NCI-H2081 treated with DMSO at 0.1 percent for 48 hours (cell line): ENCODE measurements at regions not wholly inside any gene's neighbourhood (a gene's known extent, or its start where the extent isn't known, plus 50 kb on each side); places are given as distances from the start of the nearest gene placed in this dataset.

ENCODE experiments used
- DNase-seq: peaks from one replicate; lab custom pipeline; 2025; lab: John Stamatoyannopoulos, UW

DNA sequence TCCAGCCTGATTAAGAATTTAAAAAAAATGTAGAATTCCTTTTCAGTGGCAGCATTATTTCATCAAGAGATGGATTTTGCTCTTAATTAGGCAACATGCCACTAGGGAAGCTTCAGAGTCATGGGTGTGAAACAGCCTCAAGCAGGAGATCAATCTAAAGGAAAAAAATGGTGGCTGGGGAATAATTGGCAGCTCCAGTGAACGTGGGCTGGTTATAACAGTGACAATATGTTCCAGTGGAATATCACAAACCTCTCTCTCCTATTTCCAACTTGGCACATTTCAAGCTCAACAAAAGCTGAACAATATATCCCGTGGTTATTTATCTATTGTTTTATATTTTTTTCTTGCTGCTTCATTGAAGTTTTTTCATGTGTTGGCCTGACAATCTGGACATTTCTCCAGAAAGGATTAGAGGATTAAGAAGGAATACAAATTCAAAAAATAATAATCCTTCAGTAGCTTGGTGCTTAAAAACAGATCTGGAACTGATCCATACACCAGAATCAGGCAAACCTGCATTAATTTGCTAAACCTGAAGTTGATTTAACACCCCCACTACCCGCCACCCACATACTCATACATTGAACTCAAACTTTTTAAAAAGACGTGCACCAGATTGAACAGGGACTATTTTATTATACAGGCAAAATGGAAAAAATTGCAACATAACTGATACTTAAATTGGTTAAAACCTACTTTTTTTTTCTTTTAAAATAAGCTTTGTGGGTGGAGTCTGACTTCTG lies 255.9 kb upstream of the SPRED2 start:
- DNase-seq, result no peak

DNA sequence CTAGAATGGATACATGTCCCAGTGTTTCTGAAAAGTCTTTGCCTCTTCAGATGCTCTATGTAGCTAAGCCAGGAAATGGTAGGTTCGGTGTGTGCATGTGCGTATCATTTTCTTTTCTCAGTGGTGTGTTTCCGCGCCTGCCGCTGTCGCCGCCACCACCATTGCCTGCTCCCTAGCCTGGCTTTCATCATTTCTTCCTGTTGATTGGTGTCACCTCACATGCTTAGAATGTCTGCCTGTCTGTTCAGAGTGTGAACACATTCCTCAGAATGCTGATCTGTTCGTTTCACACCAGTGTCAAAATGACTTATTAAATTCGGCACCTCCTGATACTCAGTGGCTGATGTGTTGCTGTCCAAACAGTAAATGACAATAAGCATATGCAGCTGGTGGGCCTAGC lies 255.2 kb upstream of the SPRED2 start:
- no peak for DNase-seq

DNA sequence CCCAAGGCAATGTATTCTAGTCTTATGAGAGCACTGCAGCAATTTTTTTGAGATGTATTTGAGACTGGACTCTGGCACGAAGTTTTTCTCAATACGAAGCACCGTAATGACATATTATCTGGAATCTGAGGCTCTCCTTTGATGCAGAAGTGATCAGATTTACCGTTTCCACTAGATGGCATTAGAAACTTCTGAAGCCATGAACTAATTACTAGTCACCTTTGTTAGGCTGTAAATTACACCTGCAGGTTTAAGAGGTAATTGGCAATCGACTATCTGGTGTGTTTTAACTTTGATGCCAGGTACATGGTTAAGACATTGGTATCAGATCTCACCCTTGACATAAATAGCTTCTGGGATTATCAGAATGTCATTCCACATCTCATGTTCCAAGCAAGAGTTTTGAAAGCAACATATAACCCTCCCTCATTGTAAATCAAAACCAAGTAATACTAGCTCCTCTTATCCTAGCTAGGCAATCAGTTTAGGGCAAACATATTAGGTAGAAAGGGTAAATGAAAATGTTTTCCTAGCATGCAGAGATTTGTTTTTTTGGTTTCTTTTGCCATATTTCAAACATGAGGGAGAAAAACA lies 254.6 kb upstream of the SPRED2 start:
- no peak for DNase-seq

- no peak for DNase-seq
Measured at GRCh38 chr2:65681503-65681902, 249.1 kb upstream of the SPRED2 start.

- DNase-seq, result no peak
Measured at GRCh38 chr2:65678779-65679391, 246.5 kb upstream of the SPRED2 start.

- no peak for DNase-seq
Measured at GRCh38 chr2:65675350-65675749, 243.0 kb upstream of the SPRED2 start.

- no peak for DNase-seq
Measured at GRCh38 chr2:65671670-65672242, 239.4 kb upstream of the SPRED2 start.

DNA sequence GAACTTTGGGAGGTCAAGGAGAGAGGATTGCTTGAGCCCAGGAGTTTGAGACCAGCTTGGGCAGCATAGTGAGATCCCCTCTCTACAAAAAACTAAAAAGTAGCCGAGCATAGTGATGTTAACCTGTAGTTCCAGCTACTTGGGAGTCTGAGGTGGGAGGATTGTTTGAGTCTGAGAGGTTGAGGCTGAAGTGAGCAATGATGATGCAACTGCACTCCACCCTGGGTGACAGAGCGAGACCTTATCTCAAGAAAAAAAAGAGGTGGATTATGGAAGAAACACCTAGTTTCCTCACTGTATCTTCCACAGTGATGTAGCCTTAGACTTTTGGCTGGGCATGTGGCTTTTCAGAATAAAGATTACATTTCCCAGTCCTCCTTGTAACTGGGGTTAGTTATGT lies 237.2 kb upstream of the SPRED2 start:
- DNase-seq, result no peak

DNA sequence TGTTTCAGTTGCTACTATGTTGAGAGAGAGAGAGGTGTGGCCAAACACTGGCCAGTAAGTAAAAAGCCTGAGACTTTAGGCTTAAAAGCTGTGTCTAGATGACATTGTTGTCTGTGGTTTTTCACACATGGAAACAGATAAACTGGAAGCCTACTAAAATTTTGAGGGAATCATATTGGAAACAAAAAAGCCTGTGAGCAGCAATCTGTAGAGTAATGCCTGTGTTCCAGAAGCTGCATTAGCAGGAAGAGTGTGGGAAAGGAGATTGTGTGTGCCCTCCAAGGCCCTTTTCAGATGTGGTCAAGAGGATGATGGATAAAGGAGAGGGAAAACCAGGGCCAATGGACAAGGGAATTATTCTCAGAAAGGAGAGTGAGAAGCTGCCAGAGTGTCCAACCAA lies 236.3 kb upstream of the SPRED2 start:
- DNase-seq, result no peak

DNA sequence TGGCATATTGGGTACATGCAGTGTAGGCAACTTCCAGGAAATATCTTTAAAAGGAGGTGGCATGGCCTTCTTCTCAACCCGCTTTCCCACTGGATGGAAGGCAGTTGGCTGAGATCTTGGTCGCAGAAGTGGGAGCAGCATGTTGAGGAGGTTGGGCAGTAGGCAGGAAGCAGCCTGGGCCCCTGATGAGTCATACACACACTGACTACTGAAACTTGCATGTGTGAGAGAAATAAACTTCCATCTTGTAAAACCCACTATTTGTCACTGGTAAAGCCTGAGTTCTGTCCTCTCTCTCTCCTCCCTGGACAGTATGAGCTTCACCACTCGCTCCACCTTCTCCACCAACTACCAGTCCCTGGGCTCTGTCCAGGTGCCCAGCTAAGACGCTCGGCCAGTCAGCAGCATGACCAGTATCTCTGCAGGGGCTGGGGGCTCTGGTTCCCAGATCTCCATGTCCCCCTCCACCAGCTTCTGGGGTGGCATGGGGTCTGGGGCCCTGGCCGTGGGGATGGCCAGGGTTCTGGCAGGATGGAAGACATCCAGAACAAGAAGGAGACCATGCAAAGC lies 233.8 kb upstream of the SPRED2 start:
- no peak for DNase-seq

DNA sequence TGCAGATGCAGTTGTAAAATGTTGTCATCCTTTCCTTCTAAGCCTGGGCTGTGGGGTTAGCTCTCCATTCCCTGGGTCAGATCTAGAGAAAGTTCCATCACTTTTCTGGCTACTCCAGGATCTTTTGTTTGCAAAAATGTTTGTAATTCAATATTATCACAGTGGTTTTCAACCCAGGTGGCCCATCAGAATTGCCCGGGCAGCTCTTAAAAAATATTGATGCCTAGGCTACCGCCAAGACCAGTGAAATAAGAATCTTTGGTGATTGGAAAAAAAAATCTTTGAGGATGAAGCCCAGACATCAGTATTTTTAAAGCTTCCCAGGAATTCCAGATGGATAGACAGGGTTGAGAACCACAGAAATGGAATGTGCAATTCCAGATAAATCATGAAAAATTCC lies 232.5 kb upstream of the SPRED2 start:
- no peak for DNase-seq

DNA sequence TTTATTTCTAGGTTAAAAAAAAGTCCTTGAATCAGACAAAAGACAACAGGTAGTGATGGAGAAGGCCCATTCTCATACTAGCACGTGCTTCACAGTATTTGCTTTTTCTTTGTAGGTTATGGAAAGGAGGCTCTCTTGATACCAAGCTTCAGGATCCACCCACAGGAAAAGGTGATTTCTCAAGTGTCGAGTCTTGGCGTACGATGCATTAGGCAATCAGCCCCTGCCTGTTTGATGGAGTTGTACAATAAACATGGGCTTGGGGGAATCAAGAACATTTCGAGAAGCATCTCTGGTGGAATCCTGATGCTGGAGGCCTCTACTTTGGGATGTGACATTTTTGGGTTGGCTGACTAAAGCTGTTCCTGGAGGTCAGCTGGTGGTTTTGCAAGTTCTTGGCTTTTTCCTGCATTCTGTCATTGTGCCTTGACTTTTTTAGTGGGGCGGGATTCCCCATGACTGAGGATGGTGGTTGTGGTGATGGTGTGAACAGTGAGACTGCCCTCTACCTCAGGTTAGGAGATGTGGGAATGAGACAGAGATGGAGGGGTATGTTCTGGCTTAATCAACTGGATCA lies 231.5 kb upstream of the SPRED2 start:
- no peak for DNase-seq

DNA sequence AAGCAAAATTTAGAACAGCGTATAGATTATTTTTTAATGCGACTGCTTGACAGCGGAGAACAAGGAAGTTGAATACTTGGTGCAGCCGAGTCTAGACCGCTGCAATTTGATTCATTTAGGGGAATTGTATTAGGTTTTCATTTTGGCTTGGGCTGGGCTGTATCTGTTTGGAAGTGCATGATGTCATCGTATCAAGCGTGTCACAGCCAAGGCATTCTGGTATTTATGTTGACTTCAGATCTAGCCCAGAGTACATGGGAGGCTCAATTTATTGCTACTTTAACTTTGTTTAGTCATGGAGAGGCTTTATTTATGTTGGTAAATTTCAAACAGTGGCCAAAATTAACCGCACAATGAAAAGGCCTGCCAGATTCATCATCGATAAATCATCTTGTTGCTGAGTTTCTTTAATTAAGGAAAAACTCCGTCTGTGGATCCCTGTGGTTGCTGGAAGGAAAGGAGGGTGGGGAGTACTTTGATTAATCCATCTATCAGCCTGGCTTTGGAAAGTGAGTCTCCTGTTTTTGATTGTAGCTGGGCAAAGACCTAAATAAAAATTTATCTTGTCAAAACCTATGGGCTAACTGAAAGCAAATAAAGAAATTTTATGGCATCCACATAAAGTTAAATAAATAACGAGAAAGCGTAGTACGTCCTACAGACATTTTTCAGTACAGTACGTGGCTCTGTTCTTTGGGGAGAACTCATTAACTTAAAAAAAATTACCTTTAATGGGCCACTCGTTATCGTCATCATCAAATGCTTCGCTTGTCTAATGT lies 230.4 kb upstream of the SPRED2 start:
- no peak for DNase-seq

GRCh38 chr2:65661980-65662653 lies 229.7 kb upstream of the SPRED2 start:
- no peak for DNase-seq

DNA sequence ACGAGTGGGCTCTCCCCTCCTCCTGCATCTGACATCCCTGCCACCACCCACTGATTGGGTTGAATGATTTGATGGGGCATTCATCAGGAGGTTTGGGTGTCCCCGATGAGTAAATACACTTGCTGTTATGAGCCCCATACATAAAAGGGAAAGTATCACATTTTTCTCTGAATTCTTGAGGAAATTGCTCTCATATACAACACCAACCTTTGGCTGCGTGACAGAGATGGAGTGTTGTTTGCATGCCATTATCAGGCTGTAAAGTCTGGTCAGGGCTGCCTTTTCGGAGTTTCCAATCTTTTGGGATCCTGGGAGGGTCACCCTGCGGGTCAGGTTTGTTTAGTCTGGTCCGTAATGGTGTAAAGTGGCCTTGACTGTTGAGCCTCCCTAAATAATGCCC lies 227.9 kb upstream of the SPRED2 start:
- no peak for DNase-seq

GRCh38 chr2:65658881-65659280 lies 226.5 kb upstream of the SPRED2 start:
- no peak for DNase-seq

- no peak for DNase-seq
Measured at GRCh38 chr2:65658266-65658665, 225.9 kb upstream of the SPRED2 start.

DNA sequence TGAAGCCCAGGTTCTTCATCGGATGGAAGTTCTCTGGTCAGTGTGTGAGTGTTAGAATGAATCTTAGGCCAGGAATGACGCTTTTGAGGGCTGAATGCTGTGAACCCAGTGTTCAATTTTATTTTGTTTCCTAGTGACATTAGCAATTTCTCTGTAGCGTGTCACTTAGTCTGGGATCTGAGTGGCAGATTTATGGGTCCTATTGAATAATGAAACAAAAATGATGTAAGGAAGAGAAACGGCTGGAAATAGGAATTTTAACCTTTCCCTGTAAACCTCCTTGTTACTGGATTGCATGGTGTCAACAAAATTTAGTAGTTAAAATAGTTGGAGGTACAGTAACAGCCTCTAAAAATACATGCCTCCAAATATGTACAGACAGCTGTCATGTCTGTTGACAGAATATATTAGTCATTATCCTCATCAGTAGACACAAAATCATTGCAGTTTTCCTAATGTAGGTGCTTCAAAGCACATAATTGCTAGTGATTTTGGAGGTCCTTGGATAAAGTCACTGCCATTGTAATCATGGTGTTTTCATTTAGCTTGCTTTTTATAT lies 223.8 kb upstream of the SPRED2 start:
- no peak for DNase-seq

GRCh38 chr2:65655000-65655399 lies 222.6 kb upstream of the SPRED2 start:
- DNase-seq, result no peak

DNA sequence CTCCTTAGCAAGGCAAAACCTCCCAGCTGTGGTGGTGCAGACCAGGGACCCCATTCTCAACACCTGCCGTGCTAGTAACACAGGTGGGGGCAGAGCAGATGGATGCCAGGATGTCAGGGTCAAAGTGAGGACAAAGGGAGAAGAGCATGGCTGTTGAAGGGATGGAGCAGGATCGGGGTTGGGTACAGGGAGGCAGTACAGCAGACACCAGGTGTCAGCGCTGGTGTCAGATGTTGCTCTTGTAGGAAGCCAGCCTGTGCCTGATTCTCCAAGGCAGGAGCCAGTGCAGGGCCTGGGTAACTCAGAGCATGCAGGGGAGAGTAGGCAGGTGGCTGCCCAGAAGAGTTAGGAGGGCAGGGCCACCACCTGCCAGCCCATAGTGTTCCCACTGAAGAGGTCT lies 222.1 kb upstream of the SPRED2 start:
- DNase-seq, result no peak

DNA sequence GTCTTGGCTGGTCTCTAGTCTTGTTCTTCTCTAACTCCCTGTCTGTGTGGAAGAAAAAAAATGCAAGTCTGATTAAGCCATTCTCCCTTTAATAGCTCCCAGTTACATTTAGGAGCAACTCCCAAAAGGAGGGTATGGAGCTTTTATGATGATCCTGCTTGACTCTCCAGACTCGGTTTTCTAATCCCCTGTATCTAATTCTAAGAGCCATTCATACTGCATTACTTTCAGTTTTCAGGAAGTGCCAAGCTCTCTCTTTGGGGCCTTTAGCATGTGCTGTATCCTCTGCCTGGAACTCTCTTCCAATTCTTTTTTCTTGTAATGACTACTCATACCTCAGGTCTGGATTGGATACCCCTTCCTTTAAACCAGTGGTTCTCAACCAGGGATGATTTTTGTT lies 219.7 kb upstream of the SPRED2 start:
- DNase-seq, result no peak
